22Rv1 (cell line): ENCODE measurements at regions not wholly inside any gene's neighbourhood (a gene's known extent, or its start where the extent isn't known, plus 50 kb on each side); places are given as distances from the start of the nearest gene placed in this dataset.

Source experiments
- CTCF ChIP-seq: fragments of 450-650 bp; IDR thresholded peaks from 2 replicates; pipeline ENCODE4 v1.5.1; 2017; ENCODE audit warnings: mild to moderate bottlenecking
- ZFX ChIP-seq: fragments of 450-650 bp; IDR thresholded peaks from 2 replicates; pipeline ENCODE4 v1.6.1; 2017; ENCODE audit warnings: antibody characterized with exemption, borderline replicate concordance

- TF ChIP-seq CTCF (no peak), ZFX (no peak)
Observed at GRCh38 chr10:4637657-4638056, 188.3 kb upstream of the AKR1E2 start.
